IPS DF 6.9 (cell line): ENCODE measurements at regions not wholly inside any gene's neighbourhood (a gene's known extent, or its start where the extent isn't known, plus 50 kb on each side); places are given as distances from the start of the nearest gene placed in this dataset.

Source experiments
- DNase-seq: peaks from one replicate; pipeline ENCODE4 v3.0.0-alpha.2; 2013; ENCODE audit warnings: low read depth, low spot score
- H3K27ac ChIP-seq: one replicate; pipeline ENCODE4 v1.5.1; 2013; ENCODE audit warnings: low read length, control low read depth
- H3K27me3 ChIP-seq: 2 replicates; pipeline ENCODE4 v1.6.1; 2013; ENCODE audit warnings: mild to moderate bottlenecking, low read length; ENCODE audit not compliant: control insufficient read depth, insufficient read depth
- H3K36me3 ChIP-seq: 2 replicates; pipeline ENCODE4 v1.6.1; 2013; ENCODE audit warnings: low read length; ENCODE audit not compliant: control insufficient read depth, insufficient read depth
- H3K4me1 ChIP-seq: 2 replicates; pipeline ENCODE4 v1.6.1; 2013; ENCODE audit warnings: low read length; ENCODE audit not compliant: control insufficient read depth, insufficient read depth
- H3K4me3 ChIP-seq: 2 replicates; pipeline ENCODE4 v1.5.1; 2013; ENCODE audit warnings: mild to moderate bottlenecking, low read length
- H3K9me3 ChIP-seq: 2 replicates; pipeline ENCODE4 v1.6.1; 2013; ENCODE audit warnings: low read length, inconsistent platforms; ENCODE audit not compliant: control insufficient read depth, insufficient read depth
- WGBS: extraction: QIAGEN DNeasy Blood & Tissue Kit; methylation state at CpG from one replicate; pipeline ENCODE4 v1.1.7; 2013; ENCODE audit warnings: mixed read lengths, missing lambda C conversion rate; ENCODE audit not compliant: insufficient read length, insufficient coverage; 5-methylcytosine and 5-hydroxymethylcytosine counted together

DNA sequence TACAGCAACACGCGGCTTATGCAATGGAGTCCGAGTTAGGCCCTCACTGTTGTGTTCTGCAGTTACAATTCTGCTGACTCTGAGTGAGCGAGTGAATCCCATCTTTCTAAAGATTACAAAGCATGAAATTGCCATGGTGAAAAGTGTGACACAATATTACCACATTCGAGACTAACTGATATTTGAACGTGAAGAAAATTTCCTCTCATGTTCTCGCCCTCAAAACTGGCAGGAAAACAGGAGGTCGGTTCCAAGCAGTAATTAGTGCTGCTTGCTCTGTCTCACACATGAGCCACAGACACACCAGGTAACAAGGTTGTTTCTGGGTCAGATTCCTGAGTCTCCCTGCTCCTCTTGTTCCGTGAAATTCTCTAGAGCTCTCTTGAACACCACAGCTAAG is 93.7 kb upstream of the RIOK3 start:
- no peak overlapping the region for H3K4me3 ChIP-seq
- H3K9me3 ChIP-seq = no peaks in the 10 kb centered on the region
- no peaks in the 10 kb centered on the region for H3K27me3 ChIP-seq
- H3K27ac ChIP-seq = no peak overlapping the region
- no CpG with 5 or more reads among the region's 9 CpGs for WGBS
- DNase-seq = no peak
- H3K4me1 ChIP-seq = no peaks in the 10 kb centered on the region; the same call in 1 of the 2 replicates
- H3K36me3 ChIP-seq = no peaks in the 10 kb centered on the region

DNA sequence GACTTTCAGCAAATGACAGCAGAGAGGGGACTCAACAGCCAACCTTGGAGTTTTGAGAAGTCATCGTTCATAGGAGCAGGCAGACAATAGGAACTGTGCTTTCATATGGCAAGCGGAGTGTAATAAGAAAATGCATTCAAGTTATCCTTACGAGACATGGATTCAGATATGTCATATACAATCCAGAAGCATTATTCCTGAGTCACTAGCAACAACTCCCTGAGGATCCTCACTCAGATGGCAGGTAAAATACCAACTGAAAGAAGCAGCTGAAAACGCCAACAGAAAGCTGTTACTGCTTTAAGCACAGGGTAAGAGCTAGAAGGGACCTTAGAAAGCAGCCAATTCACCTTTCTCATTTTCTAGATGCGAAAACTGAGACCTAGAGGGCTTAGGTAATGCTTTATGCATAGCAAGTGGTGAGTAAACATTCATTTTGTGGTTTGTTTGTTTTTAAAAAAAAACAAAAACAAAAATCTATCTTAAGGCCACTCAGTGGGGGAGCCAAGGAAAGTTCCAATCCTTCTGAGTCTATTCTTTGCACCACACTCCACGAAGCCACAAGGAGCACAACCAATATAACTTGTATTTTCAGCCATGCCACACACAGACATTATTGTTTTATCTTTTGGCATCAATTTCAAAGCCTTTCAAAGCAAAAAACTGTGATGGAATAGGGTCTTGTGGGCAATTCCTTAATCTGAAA is 89.1 kb upstream of the RIOK3 start:
- Histone ChIP-seq H3K27ac (no peak overlapping the region), H3K36me3 (no peaks in the 10 kb centered on the region), H3K4me1 (no peaks in the 10 kb centered on the region; the same call in 1 of the 2 replicates), H3K4me3 (no peak overlapping the region), H3K27me3 (no peaks in the 10 kb centered on the region), H3K9me3 (no peaks in the 10 kb centered on the region)
- DNase-seq = no peak
- WGBS = no CpG with 5 or more reads among the region's 6 CpGs

DNA sequence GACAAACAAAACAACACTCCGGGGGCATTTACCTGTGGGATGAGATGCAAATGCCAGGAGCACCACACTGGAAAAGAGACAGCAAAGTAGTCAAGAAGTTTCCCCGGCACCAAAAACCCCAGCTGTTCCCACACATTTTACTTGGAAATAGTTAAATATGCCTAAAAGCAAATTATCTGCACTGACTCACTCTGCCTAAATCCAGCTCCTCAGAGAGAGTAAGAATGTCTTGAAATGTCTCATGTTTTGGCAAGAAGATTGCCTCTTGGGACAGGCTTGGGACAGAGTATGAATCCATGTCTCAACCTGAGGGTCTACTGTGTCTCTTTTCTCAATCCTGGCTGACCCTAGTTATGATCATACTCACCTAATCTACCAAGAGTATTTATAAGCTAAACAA is 87.5 kb upstream of the RIOK3 start:
- H3K36me3 ChIP-seq = no peaks in the 10 kb centered on the region
- WGBS = no CpG with 5 or more reads among the region's 2 CpGs
- H3K4me1 ChIP-seq = no peaks in the 10 kb centered on the region; the same call in 1 of the 2 replicates
- H3K9me3 ChIP-seq = no peaks in the 10 kb centered on the region
- no peak overlapping the region for H3K27ac ChIP-seq
- no peak overlapping the region for H3K4me3 ChIP-seq
- H3K27me3 ChIP-seq = no peaks in the 10 kb centered on the region
- no peak for DNase-seq

DNA sequence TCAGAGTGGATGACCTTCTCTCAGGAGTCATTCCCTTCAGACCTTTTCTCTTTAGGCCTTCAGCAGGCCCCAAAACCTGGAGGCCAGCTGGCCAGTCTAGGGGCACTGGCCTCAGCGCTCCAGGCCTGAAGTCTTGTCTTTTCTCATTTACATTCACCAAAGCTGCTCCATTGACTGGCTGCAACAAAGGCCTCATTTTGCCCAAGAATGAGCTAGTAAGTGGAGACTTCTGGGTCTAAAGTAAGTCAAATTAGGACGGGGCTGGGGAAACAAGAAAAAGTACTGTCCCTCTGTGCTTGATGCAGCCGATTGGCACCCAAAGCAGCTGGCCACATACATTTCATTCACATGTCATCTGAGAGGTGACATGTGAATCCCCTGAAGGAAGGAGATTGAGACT is 83.8 kb upstream of the RIOK3 start:
- no peaks in the 10 kb centered on the region for H3K4me1 ChIP-seq
- no peak overlapping the region for H3K4me3 ChIP-seq
- H3K9me3 ChIP-seq = no peaks in the 10 kb centered on the region
- no peak for DNase-seq
- no peaks in the 10 kb centered on the region for H3K27me3 ChIP-seq
- WGBS = no CpG with 5 or more reads among the region's 3 CpGs
- H3K27ac ChIP-seq = no peak overlapping the region
- no peaks in the 10 kb centered on the region for H3K36me3 ChIP-seq

DNA sequence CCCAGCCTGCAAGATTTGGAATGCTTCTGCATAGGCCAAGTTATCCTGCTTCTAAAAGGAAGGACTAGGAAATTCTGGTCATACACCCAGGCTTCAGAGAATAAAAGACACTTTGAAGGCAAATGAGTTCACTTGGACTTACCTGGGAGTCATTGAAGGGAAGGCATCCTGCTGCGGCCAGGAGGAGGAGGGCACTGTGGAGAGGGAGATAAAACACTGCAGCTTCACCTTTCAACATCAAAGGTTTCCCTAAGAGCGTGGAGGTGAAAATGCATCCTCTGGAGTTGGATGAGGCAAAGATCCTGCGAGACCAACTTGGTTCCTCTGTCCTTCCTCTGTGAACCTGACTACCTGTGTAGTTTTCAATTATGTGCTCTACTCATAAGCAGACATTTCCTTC is 79.5 kb upstream of the RIOK3 start:
- no CpG with 5 or more reads among the region's 3 CpGs for WGBS

DNA sequence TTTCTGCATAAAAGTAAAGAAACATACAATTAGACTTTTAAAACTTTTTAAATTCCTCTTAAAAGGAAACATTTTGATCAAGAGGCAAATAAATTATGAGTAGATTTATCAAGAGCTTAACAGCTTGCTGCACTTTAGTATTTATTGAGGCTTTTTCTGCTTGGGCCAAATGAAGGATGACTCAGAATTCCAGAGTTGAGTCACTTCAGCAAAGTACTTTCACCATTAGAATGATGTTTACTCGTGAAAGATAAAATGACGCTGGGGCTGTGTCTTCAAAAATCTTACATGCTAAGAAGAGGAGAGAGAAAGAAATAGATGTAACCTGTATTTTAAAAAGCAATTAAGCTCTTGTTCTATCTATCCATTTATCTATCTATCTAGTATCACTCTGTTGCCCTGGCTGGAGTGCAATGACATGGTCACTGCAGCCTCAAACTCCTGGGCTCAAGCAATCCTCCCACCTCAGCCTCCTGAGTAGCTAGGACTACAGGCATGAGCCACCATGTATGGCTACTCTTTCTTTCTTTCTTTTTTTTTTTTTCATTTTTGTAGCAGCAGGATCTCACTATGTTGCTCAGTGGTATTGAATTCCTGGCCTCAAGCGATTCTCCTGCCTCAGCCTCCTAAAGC is 75.3 kb upstream of the RIOK3 start:
- H3K27me3 ChIP-seq = no peaks in the 10 kb centered on the region
- peaks cover 1% of the 10 kb centered on the region; the same call in 1 of the 2 replicates for H3K4me1 ChIP-seq
- no peaks in the 10 kb centered on the region for H3K9me3 ChIP-seq
- DNase-seq = no peak
- no peaks in the 10 kb centered on the region for H3K36me3 ChIP-seq
- H3K27ac ChIP-seq = no peak overlapping the region
- no CpG with 5 or more reads among the region's 3 CpGs for WGBS
- no peak overlapping the region for H3K4me3 ChIP-seq

More for the DNA sequence above, 79.5 kb upstream of the RIOK3 start:
- DNase-seq = no peak
- Histone ChIP-seq H3K4me3 (no peak overlapping the region), H3K9me3 (no peaks in the 10 kb centered on the region), H3K27me3 (no peaks in the 10 kb centered on the region), H3K27ac (no peak overlapping the region), H3K36me3 (no peaks in the 10 kb centered on the region), H3K4me1 (no peaks in the 10 kb centered on the region)

DNA sequence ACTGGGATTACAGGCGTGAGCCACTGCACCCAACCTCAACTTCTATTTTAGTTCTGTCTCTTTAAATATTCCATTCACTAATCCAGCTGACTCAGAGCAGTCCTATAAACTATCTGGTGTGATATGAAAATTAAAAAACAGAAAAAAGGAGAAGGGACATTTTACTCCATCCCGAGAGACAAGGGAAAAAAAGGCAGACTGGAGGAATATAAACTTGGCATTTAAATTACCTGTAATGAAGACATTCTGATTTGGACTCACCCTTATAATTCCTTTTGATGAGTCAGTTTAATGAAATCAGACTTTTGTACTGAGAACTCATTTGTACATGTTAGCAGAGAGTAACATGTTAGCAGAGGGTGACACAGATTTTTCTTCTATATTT is 74.8 kb upstream of the RIOK3 start:
- no peak for DNase-seq
- no peaks in the 10 kb centered on the region for H3K27me3 ChIP-seq
- WGBS = no CpG with 5 or more reads among the region's 2 CpGs
- peaks cover 1% of the 10 kb centered on the region; the same call in 1 of the 2 replicates for H3K4me1 ChIP-seq
- no peaks in the 10 kb centered on the region for H3K9me3 ChIP-seq
- no peak overlapping the region for H3K4me3 ChIP-seq
- no peaks in the 10 kb centered on the region for H3K36me3 ChIP-seq
- no peak overlapping the region for H3K27ac ChIP-seq

DNA sequence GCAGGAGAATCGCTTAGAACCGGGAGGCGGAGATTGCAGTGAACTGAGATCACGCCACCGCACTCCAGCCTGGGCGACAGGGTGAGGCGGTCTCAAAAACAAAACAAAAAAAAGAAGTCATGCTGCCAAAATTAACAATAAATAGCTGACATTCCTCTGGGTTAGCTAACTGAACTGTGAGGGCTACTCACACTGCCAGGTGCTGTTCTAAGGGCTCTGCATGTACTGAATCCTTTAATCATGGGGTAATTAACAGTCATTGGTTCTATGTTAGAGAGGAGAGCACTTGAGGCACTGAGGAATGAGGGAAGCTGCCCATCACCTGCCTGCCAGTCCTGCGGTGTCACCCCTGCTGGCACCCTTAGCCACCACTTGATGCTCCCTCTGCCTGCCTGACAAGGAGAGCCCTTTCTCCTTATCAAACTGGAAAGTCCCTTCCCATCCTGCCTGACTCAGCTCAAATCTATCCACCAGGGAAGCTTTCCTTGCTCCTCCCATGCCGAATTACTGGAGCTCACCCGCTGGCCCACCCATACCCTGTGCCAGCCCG is 73.0 kb upstream of the RIOK3 start:
- DNase-seq = no peak
- H3K4me1 ChIP-seq = peaks cover 1% of the 10 kb centered on the region; the same call in 1 of the 2 replicates
- no peaks in the 10 kb centered on the region for H3K9me3 ChIP-seq
- H3K27me3 ChIP-seq = no peaks in the 10 kb centered on the region; the same call in 1 of the 2 replicates
- H3K4me3 ChIP-seq = no peak overlapping the region
- WGBS = no CpG with 5 or more reads among the region's 11 CpGs
- H3K36me3 ChIP-seq = no peaks in the 10 kb centered on the region; the same call in 1 of the 2 replicates
- no peak overlapping the region for H3K27ac ChIP-seq

DNA sequence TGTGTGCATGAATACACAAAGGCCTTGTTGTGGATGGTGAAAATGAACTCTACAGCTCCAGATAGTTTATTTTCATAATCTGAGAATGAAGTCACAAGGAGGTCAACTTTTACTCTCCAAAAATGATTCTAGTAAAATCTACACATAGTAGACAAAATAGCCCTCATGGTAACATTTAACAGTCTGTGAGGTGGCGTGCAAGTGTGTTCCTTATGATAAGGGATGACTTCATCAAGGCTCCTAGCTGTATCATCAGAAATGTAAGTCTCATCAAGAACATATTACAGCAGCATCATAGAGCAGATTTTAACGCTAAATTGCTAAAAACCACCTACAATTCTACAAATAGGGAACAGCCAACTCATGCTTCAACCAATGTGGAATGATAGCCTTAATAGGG is 72.3 kb upstream of the RIOK3 start:
- no peaks in the 10 kb centered on the region; the same call in 1 of the 2 replicates for H3K36me3 ChIP-seq
- no CpG with 5 or more reads among the region's 2 CpGs for whole genome bisulfite sequencing
- no peak overlapping the region for H3K4me3 ChIP-seq
- no peaks in the 10 kb centered on the region; the same call in 1 of the 2 replicates for H3K27me3 ChIP-seq
- H3K4me1 ChIP-seq = peaks cover 1% of the 10 kb centered on the region; the same call in 1 of the 2 replicates
- no peaks in the 10 kb centered on the region for H3K9me3 ChIP-seq
- DNase-seq = no peak
- H3K27ac ChIP-seq = no peak overlapping the region

DNA sequence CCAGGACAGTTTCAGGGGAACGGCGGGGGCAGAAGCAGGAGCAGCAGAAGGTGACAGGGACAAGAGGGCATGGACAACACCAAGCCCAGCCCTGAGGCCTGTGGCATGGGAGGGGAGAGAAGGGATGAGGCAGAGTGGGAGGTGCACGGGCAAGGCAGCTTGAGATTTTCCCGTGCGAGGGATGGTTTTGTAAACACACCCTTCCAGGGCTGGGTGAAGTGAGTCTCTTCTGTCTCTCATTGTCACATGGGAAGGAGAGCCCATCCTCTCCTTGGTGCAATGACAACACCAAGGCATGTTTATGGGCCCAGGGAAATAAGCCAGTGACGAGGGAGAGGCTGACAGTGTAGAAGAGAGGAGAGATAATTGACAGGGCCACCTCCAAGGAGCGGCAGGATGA is 69.6 kb upstream of the RIOK3 start:
- Histone ChIP-seq H3K4me1 (peaks cover 1% of the 10 kb centered on the region; the same call in 1 of the 2 replicates), H3K9me3 (no peaks in the 10 kb centered on the region), H3K27me3 (no peaks in the 10 kb centered on the region; the same call in 1 of the 2 replicates), H3K4me3 (no peak overlapping the region), H3K36me3 (no peaks in the 10 kb centered on the region; the same call in 1 of the 2 replicates), H3K27ac (no peak overlapping the region)
- no CpG with 5 or more reads among the region's 7 CpGs for WGBS
- no peak for DNase-seq
